ENCODE measurements at regions not wholly inside any gene's neighbourhood (a gene's known extent, or its start where the extent isn't known, plus 50 kb on each side); places are given as distances from the start of the nearest gene placed in this dataset.

GRCh38 chr20:11714886-11715285 is 202.8 kb upstream of the BTBD3 start:
- no peak for ATAC-seq
- TF ChIP-seq RARB (CRISPR knock-in tag; IDR thresholded peaks at IDR 0.05): no peak
- no peak for TF ChIP-seq POU6F1 (CRISPR knock-in tag; IDR thresholded peaks at IDR 0.05; ENCODE audit: borderline replicate concordance, low read depth)
- no peak for TF ChIP-seq CREB5 (CRISPR knock-in tag; IDR thresholded peaks at IDR 0.05; ENCODE audit: low read depth)
- no peak for TF ChIP-seq ZFP30 (CRISPR knock-in tag; IDR thresholded peaks at IDR 0.05)
- TF ChIP-seq BACH2 (CRISPR knock-in tag; IDR thresholded peaks at IDR 0.05; ENCODE audit: borderline replicate concordance): no peak
- no peak for TF ChIP-seq ISL1 (CRISPR knock-in tag; IDR thresholded peaks at IDR 0.05)
- no peak for TF ChIP-seq CSRNP3 (CRISPR knock-in tag; IDR thresholded peaks at IDR 0.05)
- TF ChIP-seq PATZ1 (CRISPR knock-in tag; IDR thresholded peaks at IDR 0.05; ENCODE audit: borderline replicate concordance): no peak
- TF ChIP-seq TCF4 (CRISPR knock-in tag; IDR thresholded peaks at IDR 0.05; ENCODE audit: borderline replicate concordance): no peak
- no peak for TF ChIP-seq GLIS3 (CRISPR knock-in tag; IDR thresholded peaks at IDR 0.05)
- no peak for TF ChIP-seq ZC3H10 (CRISPR knock-in tag; IDR thresholded peaks at IDR 0.05)
- no peak for TF ChIP-seq OSR1 (CRISPR knock-in tag; IDR thresholded peaks at IDR 0.05)
- no peak for TF ChIP-seq CSDC2 (CRISPR knock-in tag; IDR thresholded peaks at IDR 0.05)
- no peak for TF ChIP-seq PPARA (CRISPR knock-in tag; IDR thresholded peaks at IDR 0.05; ENCODE audit: borderline replicate concordance)

GRCh38 chr20:11716239-11716944 is 201.3 kb upstream of the BTBD3 start:
- ATAC-seq: no peak; the same call in 2 of the 3 replicates
- TF ChIP-seq CSDC2 (CRISPR knock-in tag; IDR thresholded peaks at IDR 0.05): no peak
- TF ChIP-seq TOX (CRISPR knock-in tag; IDR thresholded peaks at IDR 0.05; ENCODE audit: borderline replicate concordance): no peak
- no peak for TF ChIP-seq ISL1 (CRISPR knock-in tag; IDR thresholded peaks at IDR 0.05)
- no peak for TF ChIP-seq PATZ1 (CRISPR knock-in tag; IDR thresholded peaks at IDR 0.05; ENCODE audit: borderline replicate concordance)
- TF ChIP-seq ZC3H10 (CRISPR knock-in tag; IDR thresholded peaks at IDR 0.05): no peak
- no peak for TF ChIP-seq OSR1 (CRISPR knock-in tag; IDR thresholded peaks at IDR 0.05)
- no peak for TF ChIP-seq ZNF70 (CRISPR knock-in tag; IDR thresholded peaks at IDR 0.05)
- TF ChIP-seq ZNF8 (CRISPR knock-in tag; IDR thresholded peaks at IDR 0.05): no peak
- TF ChIP-seq TCF4 (CRISPR knock-in tag; IDR thresholded peaks at IDR 0.05; ENCODE audit: borderline replicate concordance): no peak
- no peak for TF ChIP-seq RARB (CRISPR knock-in tag; IDR thresholded peaks at IDR 0.05)
- no peak for TF ChIP-seq ZFP3 (CRISPR knock-in tag; IDR thresholded peaks at IDR 0.05)
- no peak for TF ChIP-seq ARNTL (CRISPR knock-in tag; IDR thresholded peaks at IDR 0.05; ENCODE audit: borderline replicate concordance, low read depth)
- no peak for TF ChIP-seq ZFP30 (CRISPR knock-in tag; IDR thresholded peaks at IDR 0.05)
- no peak for TF ChIP-seq ZNF565 (CRISPR knock-in tag; conservative IDR thresholded peaks at IDR 0.05; ENCODE audit: low read depth)
- no peak for TF ChIP-seq GLIS3 (CRISPR knock-in tag; IDR thresholded peaks at IDR 0.05)

- TF ChIP-seq SNAI2 (CRISPR knock-in tag; IDR thresholded peaks at IDR 0.05) (no peak), RARB (CRISPR knock-in tag; IDR thresholded peaks at IDR 0.05) (no peak)
- no peak for ATAC-seq
These were observed 200.8 kb upstream of the BTBD3 start for GRCh38 chr20:11716945-11717248.
